NCI-H128 (cell line): ENCODE measurements at regions not wholly inside any gene's neighbourhood (a gene's known extent, or its start where the extent isn't known, plus 50 kb on each side); places are given as distances from the start of the nearest gene placed in this dataset.

Experiments used
- DNase-seq: peaks from one replicate; lab custom pipeline; 2025; ENCODE audit not compliant: unreplicated experiment; lab: John Stamatoyannopoulos, UW

DNA sequence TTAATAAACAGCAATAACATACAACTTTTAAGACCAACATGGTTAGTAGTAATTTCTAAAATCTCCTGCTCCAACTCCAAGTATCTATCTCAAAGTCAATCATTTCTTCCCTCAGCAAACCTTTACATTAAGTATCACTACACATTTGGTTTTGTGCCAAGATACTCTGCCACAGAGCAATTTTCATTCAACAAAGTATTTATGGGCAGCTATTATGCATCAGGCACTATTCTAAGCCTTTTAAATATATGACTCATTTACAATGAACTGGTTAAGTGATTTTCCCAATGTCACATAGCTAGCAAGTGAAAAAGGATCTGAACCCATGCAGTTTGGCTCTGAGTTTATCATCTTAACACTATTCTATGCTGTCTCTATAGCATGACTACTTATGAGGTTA, 264.3 kb downstream of the NOL4 start:
- DNase-seq = peak; percentile 27

DNA sequence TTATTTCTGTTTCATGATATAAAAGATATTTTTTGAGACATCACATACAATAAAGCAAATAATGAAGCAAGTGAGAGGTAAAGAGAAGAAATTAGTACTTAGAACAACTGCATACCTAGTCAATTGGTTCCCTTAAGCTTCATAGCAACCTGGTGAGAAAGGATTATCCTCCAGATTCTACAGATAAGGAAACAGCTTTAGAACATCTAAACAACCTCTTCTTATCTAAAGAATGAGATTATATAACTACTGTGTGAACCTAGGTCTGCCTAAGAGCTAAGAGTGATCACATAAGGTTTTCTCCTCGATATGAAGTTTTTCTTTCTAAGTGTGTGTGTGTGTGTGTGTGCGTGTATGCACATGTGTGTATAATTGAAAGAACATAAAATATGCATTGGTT, 265.1 kb downstream of the NOL4 start:
- DNase-seq = no peak

GRCh38 chr18:33957707-33958106, 267.0 kb downstream of the NOL4 start:
- DNase-seq = no peak

- DNase-seq = no peak
Observed at GRCh38 chr18:33951031-33951430, 273.7 kb downstream of the NOL4 start.

- DNase-seq = no peak
Observed at GRCh38 chr18:33946336-33946735, 278.4 kb downstream of the NOL4 start.

DNA sequence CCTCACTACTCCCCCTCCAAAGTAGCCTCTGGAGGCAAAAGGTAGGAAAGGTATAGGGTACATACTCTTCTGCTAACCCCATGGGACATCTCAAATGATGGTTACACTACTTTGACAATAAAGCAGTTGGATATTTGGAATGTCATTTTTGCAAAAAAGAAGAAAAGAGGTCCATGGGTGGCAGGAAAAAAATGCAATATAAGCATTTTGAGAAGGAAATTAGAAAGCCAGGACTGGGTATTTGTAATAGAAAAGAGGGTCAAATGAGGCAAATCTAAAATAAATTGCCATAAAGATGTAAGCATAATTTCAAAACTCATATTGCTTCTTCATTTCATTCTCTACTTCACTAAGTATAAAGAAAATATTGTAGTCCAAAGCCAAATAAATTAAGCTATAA, 280.2 kb downstream of the NOL4 start:
- no peak for DNase-seq

DNA sequence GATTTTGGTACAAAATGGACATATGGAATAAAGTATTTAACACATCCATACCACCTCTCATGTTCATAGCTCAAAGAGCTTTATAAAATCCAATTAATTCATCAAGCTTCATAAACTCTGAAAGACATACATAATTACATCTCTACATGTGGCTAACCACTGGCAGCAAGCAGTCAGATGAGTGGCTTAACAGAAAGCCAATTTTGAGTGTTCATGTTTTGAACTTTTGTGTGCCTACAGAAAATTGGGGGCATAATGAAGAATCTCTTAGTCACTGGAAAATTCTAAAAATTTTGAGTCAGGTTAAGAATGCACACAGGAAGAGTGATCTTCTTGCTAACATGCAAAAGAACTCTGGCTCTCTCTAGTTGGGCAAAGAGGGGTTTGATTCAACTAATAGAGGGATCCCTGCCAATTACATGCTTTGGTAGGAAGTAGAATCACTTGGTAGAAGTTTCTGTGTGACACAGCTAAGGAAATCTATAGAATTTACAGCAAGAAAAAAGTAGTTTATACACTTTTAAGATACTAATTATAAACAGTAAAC, 287.4 kb downstream of the NOL4 start:
- DNase-seq = no peak

DNA sequence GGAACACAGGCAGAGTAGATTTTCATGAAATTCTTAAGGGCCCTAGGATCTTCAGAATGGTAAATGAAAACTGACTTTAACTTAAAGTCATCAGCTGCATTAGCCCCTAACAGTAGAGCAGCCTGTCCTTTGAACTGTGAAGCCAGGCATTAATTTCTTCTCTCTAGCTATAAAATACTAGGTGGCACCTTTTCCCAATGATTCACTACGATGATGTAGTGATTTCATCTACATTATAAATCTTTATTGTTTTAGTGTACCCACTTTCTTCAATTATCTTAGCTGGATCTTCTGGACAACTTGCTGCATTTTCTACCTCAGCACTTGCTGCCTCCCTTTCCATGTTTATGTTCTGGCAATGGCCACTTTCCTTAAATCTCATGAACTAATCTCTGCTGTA, 290.5 kb downstream of the NOL4 start:
- no peak for DNase-seq

GRCh38 chr18:33928231-33928630, 296.5 kb downstream of the NOL4 start:
- no peak for DNase-seq

DNA sequence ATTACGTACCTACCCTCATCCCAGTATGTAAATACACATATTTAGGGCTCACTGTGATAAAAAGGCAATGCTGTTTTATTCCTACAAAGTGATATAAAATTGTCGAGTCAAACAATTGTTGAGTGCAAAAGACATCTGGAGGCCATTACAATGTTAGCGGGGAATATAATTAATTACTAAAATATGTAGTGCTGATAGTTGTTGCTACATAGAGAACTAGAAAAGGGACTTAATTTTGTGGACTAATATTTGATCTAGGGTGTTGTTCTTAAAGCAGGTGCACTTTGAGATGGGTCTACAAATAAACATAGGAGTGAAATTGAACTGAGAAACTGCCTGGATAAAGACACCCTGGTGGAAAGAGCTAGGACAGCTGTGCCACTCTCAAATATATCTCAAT, 300.1 kb downstream of the NOL4 start:
- DNase-seq = no peak

DNA sequence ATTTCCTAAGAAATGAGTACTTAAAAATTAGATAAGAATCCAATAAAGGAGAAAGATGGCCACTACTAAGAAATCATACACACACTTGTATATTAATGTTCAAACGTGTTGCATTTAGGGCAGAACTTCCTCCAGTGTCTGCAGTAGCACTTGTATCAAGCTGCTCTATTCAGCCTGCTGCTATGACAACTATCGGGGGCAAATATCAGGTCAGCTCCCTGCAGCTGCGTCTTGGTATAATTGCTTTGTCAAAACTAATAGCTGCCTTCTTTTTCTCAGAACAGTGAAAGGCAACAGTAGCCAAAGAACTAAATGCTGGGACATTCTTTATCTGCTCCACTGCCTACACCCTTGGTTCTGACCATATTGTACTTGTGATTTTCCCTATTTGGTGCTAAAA, 300.7 kb downstream of the NOL4 start:
- DNase-seq = peak; percentile 55

DNA sequence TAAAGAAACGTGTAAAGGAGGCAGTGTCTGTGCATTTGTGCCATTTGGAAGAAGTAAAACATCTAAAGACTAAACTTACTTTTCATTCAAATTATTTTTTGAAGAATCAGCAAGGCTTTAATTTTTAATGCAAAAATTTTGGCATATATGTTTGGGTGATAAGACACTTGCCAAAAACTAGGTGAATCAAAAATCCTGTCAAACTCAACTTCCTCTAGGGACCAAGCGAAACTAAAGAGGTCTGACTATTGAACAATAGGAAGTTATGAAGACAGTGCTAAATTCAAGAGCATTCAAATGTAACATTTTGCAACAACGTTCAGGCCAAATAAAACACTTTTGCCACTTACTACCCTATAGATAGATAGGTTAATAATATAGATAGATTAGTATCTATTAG, 306.1 kb downstream of the NOL4 start:
- DNase-seq = no peak

- no peak for DNase-seq
Observed at GRCh38 chr18:33916200-33916599, 308.5 kb downstream of the NOL4 start.

DNA sequence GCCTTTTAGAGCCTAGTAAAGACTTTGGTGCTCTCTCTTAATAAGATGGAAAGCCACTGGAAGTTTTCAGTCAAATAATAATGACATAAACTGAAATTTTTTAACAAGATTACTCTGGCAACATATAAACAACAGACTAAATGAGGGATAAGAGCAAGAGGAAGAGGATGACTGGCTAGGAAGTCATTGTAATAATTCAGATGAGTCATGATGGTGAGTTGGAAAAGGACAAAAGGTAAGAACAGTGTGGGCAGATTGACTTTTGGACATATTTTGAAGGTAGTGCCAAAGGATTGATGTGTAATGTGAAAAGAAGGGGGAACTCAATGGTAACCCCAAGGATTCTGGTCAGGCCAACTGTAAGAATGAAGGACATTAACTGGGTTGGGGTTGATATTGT, 310.3 kb downstream of the NOL4 start:
- no peak for DNase-seq

DNA sequence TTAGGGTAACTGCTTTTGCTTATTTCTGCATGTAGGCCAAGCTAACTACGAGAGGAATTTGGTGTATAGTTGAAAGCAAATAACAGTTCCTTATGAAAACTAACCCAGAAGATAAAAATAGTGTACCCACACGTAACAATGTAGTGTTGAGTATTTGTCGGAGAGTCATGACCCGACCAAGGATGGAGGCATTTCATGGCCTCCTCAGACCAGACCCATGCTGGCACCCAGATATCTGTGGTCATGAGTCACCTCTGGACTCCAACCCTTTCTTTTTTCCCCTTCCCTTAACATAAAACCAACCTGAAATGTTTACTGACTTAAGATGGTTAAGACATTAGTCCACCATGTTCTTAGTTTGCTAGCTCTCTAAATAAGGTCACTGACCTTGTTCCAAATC, 318.7 kb downstream of the NOL4 start:
- no peak for DNase-seq

- no peak for DNase-seq
Observed at GRCh38 chr18:33901894-33902512, 322.7 kb downstream of the NOL4 start.

DNA sequence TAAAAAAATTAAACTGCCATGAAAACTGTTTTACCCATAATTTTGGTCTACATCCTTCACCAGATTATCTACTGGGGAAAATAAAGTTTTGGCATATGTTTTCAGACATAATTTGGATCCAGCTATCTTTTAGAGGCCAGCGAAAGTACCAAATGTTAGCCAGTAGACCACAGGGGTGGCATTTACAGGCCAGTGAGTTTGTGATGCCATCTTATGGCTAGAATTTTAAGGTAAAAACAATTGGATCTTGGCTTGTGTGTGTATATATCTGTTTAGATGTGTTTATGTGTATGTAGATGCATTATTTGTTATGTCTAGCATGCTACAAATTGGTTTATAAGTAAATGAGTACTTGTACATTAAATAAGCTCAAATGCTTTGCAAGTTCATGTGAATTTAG, 322.6 kb downstream of the ASXL3 start:
- DNase-seq = no peak

- DNase-seq = no peak
Observed at GRCh38 chr18:33898427-33898826, 320.4 kb downstream of the ASXL3 start.

- DNase-seq = no peak
Observed at GRCh38 chr18:33878213-33878612, 300.2 kb downstream of the ASXL3 start.

DNA sequence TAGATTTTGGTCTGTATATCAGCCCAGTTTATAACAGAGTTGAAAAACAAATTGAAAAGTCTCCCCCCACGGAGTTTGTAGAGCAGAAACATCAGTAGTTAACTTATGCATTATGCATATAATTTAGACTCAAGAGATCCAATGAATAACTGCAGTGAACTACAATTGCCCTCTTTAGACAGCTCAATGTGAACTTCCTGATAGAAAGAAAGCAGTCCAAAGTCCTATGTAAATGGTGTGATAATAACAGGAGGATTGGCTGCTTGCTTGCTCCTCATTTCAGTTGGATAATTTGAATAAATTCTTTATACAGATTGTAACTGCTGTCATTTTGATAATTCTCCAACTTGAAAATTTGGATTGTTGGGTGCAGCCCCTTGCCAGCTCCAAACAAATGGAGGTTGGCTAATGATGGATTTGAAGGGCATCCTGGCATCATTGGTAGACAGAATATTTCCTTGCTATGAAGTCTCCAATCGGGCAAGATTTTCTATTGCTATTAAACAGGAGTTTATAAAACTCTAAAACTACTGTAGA, 297.1 kb downstream of the ASXL3 start:
- no peak for DNase-seq

DNA sequence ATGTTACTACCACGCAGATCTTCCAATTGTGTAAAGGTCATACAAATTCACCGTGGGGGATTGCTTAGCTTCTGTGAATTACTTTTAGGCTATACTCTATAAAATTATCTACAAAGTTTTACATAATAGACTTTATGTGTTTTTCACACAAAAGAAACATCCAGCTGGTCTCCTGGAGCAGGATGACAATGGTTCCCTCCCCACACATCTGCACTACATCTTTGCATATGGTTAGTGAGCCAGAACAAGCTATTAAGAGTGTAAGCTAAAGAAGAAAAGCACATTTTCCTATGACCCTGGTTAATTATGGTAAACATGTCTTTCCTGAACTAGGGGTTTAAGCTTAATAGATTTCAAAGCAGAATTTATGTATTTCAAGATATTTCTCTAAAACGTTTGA, 295.1 kb downstream of the ASXL3 start:
- no peak for DNase-seq

DNA sequence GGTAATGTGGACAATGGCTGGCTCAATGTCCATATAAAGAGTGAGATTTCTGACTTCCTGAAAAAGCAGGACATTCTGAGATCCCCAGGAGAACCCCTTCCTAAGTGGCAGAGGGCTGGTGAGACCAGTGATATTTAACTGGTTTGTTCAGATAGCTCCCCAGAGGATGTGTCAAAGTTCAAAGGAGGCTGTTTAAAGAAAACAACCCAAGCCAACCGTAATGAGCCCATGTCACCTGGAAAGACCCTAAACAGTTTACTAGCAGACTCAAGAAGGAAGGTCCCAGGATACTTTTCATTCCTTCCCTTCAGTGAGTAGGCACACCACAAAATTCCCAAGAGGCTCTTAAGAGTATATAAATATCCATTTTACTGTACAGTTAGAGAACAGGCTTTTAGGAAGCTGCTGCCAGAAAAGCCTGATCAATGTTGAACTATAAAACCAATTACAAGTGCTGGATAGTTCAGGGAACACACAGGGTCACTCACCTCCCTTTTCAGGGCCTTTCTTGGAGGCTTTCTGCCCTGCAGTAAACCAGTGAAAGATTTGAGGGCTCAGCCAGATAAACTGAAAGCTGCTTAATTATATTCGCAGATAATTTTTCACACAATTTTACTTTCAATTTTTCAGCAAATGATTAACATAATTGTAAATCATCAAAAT, 293.5 kb downstream of the ASXL3 start:
- no peak for DNase-seq

DNA sequence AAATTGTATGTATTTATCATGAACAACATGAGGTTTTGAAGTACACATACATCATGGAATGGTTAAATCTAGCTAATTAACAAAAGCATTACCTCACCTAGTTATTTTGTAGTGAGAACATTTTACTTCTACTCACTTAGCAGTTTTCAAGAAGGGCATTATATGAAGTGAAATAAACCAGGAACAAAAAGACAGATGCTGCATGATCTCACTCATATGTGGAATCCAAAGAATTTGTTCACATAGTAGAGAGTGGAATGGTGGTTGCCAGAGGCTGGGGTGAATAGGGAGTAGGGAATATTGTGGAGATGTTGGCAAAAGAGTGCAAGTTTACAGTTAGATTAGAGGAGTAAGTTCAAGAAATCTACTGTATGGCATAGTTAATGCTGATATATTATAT, 292.0 kb downstream of the ASXL3 start:
- DNase-seq = no peak
